CD14-positive monocyte (primary cell): ENCODE measurements at regions not wholly inside any gene's neighbourhood (a gene's known extent, or its start where the extent isn't known, plus 50 kb on each side); places are given as distances from the start of the nearest gene placed in this dataset.

Experiments
- DNase-seq, 3 donors: peaks; one replicate each; pipeline ENCODE4 v3.0.0-alpha.2; 2011 to 2022
- H2AFZ ChIP-seq: 2 replicates; pipeline ENCODE4 v1.6.0; 2012; ENCODE audit warnings: mild to moderate bottlenecking, low read depth, low read length, inconsistent platforms; ENCODE audit not compliant: insufficient read depth, poor library complexity, severe bottlenecking
- H3K27ac ChIP-seq, 2 donors: 1 replicate in 1 of 2; 2 replicates in 1 of 2; pipeline ENCODE4 v1.5.1; 2012 to 2013; ENCODE audit warnings: low read length in 2 of 2, control low read depth in 1 of 2, inconsistent platforms in 1 of 2, low read depth in 1 of 2, mild to moderate bottlenecking in 1 of 2
- H3K27me3 ChIP-seq, 2 donors: one replicate each; pipeline versions ENCODE4 v1.6.0 to v1.6.1; 2011 to 2013; ENCODE audit warnings: low read length in 2 of 2; ENCODE audit not compliant: control insufficient read depth in 2 of 2, insufficient read depth in 2 of 2
- H3K36me3 ChIP-seq, 2 donors: replicated peaks in 1 of 2; 1 replicate in 1 of 2; 2 replicates in 1 of 2; pipeline versions ENCODE4 v1.5.1 to v1.6.1; 2012 to 2013; ENCODE audit warnings: low read length in 2 of 2, control low read depth in 1 of 2, inconsistent platforms in 1 of 2, mild to moderate bottlenecking in 1 of 2; ENCODE audit not compliant: insufficient read depth in 2 of 2, control insufficient read depth in 1 of 2
- H3K4me1 ChIP-seq, 2 donors: 1 replicate in 1 of 2; 2 replicates in 1 of 2; pipeline versions ENCODE4 v1.5.1 to v1.6.1; 2012 to 2013; ENCODE audit warnings: low read length in 2 of 2, control low read depth in 1 of 2, inconsistent platforms in 1 of 2, mild to moderate bottlenecking in 1 of 2, moderate library complexity in 1 of 2; ENCODE audit not compliant: insufficient read depth in 2 of 2, control insufficient read depth in 1 of 2
- H3K4me2 ChIP-seq: replicated peaks from 2 replicates; pipeline ENCODE3; 2012; ENCODE audit warnings: low read length, moderate library complexity, mild to moderate bottlenecking; ENCODE audit not compliant: poor library complexity, severe bottlenecking; ENCODE audit errors: extremely low read depth
- H3K4me3 ChIP-seq, 3 experiments: fragments of 200-600 bp in 1 of 3; sonication (generic) in 1 of 3; replicated peaks in 1 of 3; 1 replicate in 2 of 3; 2 replicates in 1 of 3; pipeline ENCODE4 v1.5.1; 2011 to 2013; ENCODE audit warnings: low read length in 3 of 3, mild to moderate bottlenecking in 3 of 3, control low read depth in 2 of 3, low read depth in 2 of 3, inconsistent platforms in 1 of 3, moderate library complexity in 1 of 3
- H3K79me2 ChIP-seq: 2 replicates; pipeline ENCODE4 v1.6.0; 2012; ENCODE audit warnings: mild to moderate bottlenecking, control low read depth, inconsistent platforms, low read length, moderate library complexity; ENCODE audit not compliant: insufficient read depth
- H3K9ac ChIP-seq: 2 replicates; pipeline ENCODE4 v1.6.0; 2017; ENCODE audit warnings: low read length, mild to moderate bottlenecking; ENCODE audit not compliant: insufficient read depth, poor library complexity, severe bottlenecking
- H3K9me3 ChIP-seq, 2 donors: replicated peaks in 1 of 2; 1 replicate in 1 of 2; 2 replicates in 1 of 2; pipeline versions ENCODE4 v1.5.1 to v1.6.1; 2012 to 2013; ENCODE audit warnings: low read length in 2 of 2, control low read depth in 1 of 2; ENCODE audit not compliant: control insufficient read depth in 1 of 2, insufficient read depth in 1 of 2
- H4K20me1 ChIP-seq: 2 replicates; pipeline ENCODE4 v1.6.0; 2012; ENCODE audit warnings: mild to moderate bottlenecking, low read length, control low read depth, moderate library complexity; ENCODE audit not compliant: insufficient read depth
- H3K27ac Mint-ChIP-seq, 7 donors: one replicate each; pipeline ENCODE4 v1.8.0; 2020; ENCODE audit warnings: mild to moderate bottlenecking in 7 of 7, mixed read lengths in 7 of 7, moderate library complexity in 6 of 7, inconsistent platforms in 2 of 7
- H3K27me3 Mint-ChIP-seq, 3 donors: one replicate each; pipeline ENCODE4 v1.8.0; 2021 to 2022; ENCODE audit warnings: low read depth in 3 of 3, mild to moderate bottlenecking in 3 of 3, mixed read lengths in 3 of 3, moderate library complexity in 3 of 3, inconsistent platforms in 1 of 3
- H3K36me3 Mint-ChIP-seq, 2 donors: one replicate each; pipeline ENCODE4 v1.8.0; 2020; ENCODE audit warnings: mixed read lengths in 2 of 2, inconsistent platforms in 1 of 2, mild to moderate bottlenecking in 1 of 2
- H3K4me1 Mint-ChIP-seq: one replicate; pipeline ENCODE4 v1.8.0; 2020; ENCODE audit warnings: mild to moderate bottlenecking, mixed read lengths
- H3K4me3 Mint-ChIP-seq, 2 donors: one replicate each; pipeline ENCODE4 v1.8.0; 2020; ENCODE audit warnings: mild to moderate bottlenecking in 2 of 2, mixed read lengths in 2 of 2, moderate library complexity in 1 of 2
- H3K9me3 Mint-ChIP-seq, 7 donors: one replicate each; pipeline ENCODE4 v1.8.0; 2020 to 2022; ENCODE audit warnings: mixed read lengths in 7 of 7, mild to moderate bottlenecking in 6 of 7, moderate library complexity in 6 of 7, inconsistent platforms in 2 of 7
- CTCF ChIP-seq: fragments of 200-600 bp; IDR thresholded peaks from one replicate; pipeline ENCODE4 v1.8.0; 2022; ENCODE audit warnings: antibody characterized with exemption, mild to moderate bottlenecking
- WGBS: methylation state at CpG from one replicate; pipeline ENCODE4 v1.1.5; 2013; ENCODE audit warnings: missing lambda C conversion rate; ENCODE audit not compliant: insufficient coverage; 5-methylcytosine and 5-hydroxymethylcytosine counted together
- intact Hi-C, 2 donors: fragments of 100-400 bp; cut with micrococcal nuclease; formaldehyde crosslinking; loops; one replicate each; pipeline versions ENCODE4 v1.15.0 to v1.15.1; 2023

GRCh38 chr5:67681703-67682102 is 485.1 kb upstream of the CD180 start:
- H3K4me1 Mint-ChIP-seq = no peaks in the 10 kb centered on the region
- H3K27me3 Mint-ChIP-seq = peaks cover 0 to 2% (median 0%) of the 10 kb centered on the region in 3 donors

GRCh38 chr5:67680099-67680498 is 483.5 kb upstream of the CD180 start:
- no peaks in the 10 kb centered on the region for H3K9me3 ChIP-seq
- H3K9ac ChIP-seq = no peak overlapping the region
- DNase-seq = no peak
- no peaks in the 10 kb centered on the region for H3K4me1 Mint-ChIP-seq
- H3K36me3 Mint-ChIP-seq = no peaks in the 10 kb centered on the region
- no peak overlapping the region for H3K27ac Mint-ChIP-seq
- H3K4me1 ChIP-seq = no peaks in the 10 kb centered on the region
- H3K4me3 Mint-ChIP-seq = no peak overlapping the region
- H3K9me3 Mint-ChIP-seq = peaks cover 0 to 3% (median 2%) of the 10 kb centered on the region in 7 donors
- H3K27me3 ChIP-seq = no peaks in the 10 kb centered on the region
- H4K20me1 ChIP-seq = no peaks in the 10 kb centered on the region
- no peak overlapping the region for H3K4me3 ChIP-seq
- no peaks in the 10 kb centered on the region for H3K79me2 ChIP-seq
- intact Hi-C loops = no loop called here
- H3K27ac ChIP-seq = no peak overlapping the region
- H3K4me2 ChIP-seq = no peak overlapping the region
- no peak for TF ChIP-seq CTCF
- no peaks in the 10 kb centered on the region for H3K36me3 ChIP-seq
- H3K27me3 Mint-ChIP-seq = peaks cover 0 to 2% (median 0%) of the 10 kb centered on the region in 3 donors
- no peak overlapping the region for H2AFZ ChIP-seq

More at GRCh38 chr5:67681703-67682102, 485.1 kb upstream of the CD180 start:
- H3K36me3 ChIP-seq = no peaks in the 10 kb centered on the region
- H3K4me2 ChIP-seq = no peak overlapping the region
- no peak overlapping the region for H3K9ac ChIP-seq
- Mint-ChIP-seq H3K36me3 (no peaks in the 10 kb centered on the region), H3K27ac (no peak overlapping the region), H3K9me3 (peaks cover 0 to 7% (median 3%) of the 10 kb centered on the region in 7 donors), H3K4me3 (no peak overlapping the region)
- no peaks in the 10 kb centered on the region for H3K79me2 ChIP-seq
- intact Hi-C loops = no loop called here
- no peaks in the 10 kb centered on the region for H3K27me3 ChIP-seq
- H2AFZ ChIP-seq = no peak overlapping the region
- no peaks in the 10 kb centered on the region for H3K4me1 ChIP-seq
- no peak overlapping the region for H3K27ac ChIP-seq
- TF ChIP-seq CTCF = no peak
- H4K20me1 ChIP-seq = no peaks in the 10 kb centered on the region
- H3K9me3 ChIP-seq = no peaks in the 10 kb centered on the region
- no peak for DNase-seq
- H3K4me3 ChIP-seq = no peak overlapping the region
- WGBS = no CpG with 5 or more reads among the region's 2 CpGs
